ENCODE measurements at regions not wholly inside any gene's neighbourhood (a gene's known extent, or its start where the extent isn't known, plus 50 kb on each side); places are given as distances from the start of the nearest gene placed in this dataset.

GRCh38 chr10:46220187-46220586 lies 66.6 kb upstream of the ANTXRL start:
- no peak for TF ChIP-seq CREB5 (CRISPR knock-in tag; IDR thresholded peaks at IDR 0.05; ENCODE audit: low read depth)
- TF ChIP-seq ARNTL (CRISPR knock-in tag; IDR thresholded peaks at IDR 0.05; ENCODE audit: borderline replicate concordance, low read depth) = no peak
- TF ChIP-seq POU6F1 (CRISPR knock-in tag; IDR thresholded peaks at IDR 0.05; ENCODE audit: borderline replicate concordance, low read depth) = no peak
- no peak for TF ChIP-seq RARB (CRISPR knock-in tag; IDR thresholded peaks at IDR 0.05)
- TF ChIP-seq ISL1 (CRISPR knock-in tag; IDR thresholded peaks at IDR 0.05) = no peak
- no peak for TF ChIP-seq PATZ1 (CRISPR knock-in tag; IDR thresholded peaks at IDR 0.05; ENCODE audit: borderline replicate concordance)
- TF ChIP-seq ZFP3 (CRISPR knock-in tag; IDR thresholded peaks at IDR 0.05) = no peak
- no peak for TF ChIP-seq ZFP30 (CRISPR knock-in tag; IDR thresholded peaks at IDR 0.05)
- TF ChIP-seq SNAI2 (CRISPR knock-in tag; IDR thresholded peaks at IDR 0.05) = no peak
- TF ChIP-seq TSHZ2 (CRISPR knock-in tag; IDR thresholded peaks at IDR 0.05) = no peak
- no peak for TF ChIP-seq ZNF565 (CRISPR knock-in tag; conservative IDR thresholded peaks at IDR 0.05; ENCODE audit: low read depth)
- TF ChIP-seq OSR1 (CRISPR knock-in tag; IDR thresholded peaks at IDR 0.05) = no peak
- TF ChIP-seq ESRRG (CRISPR knock-in tag; IDR thresholded peaks at IDR 0.05) = no peak
